ENCODE measurements at regions not wholly inside any gene's neighbourhood (a gene's known extent, or its start where the extent isn't known, plus 50 kb on each side); places are given as distances from the start of the nearest gene placed in this dataset.

DNA sequence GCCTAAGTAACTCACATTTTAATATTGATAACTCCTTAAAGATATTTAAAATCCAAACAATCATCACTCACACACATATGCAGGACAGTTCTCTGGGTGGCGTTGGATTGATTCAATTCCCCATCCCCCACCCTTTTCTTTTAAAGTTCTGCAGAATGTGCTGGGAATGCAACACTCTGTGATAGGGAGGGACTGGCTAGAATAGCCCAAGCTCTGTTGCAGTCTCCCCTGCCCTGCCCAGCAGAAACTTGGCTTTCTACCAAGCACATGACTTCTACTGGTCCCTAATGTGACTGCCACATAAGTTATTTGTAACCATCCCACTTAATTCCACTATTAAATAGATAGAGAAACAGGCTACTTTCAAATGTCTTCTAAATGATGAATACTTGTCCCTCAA, 55.2 kb downstream of the TWIST1 start:
- DNase-seq (ENCODE audit: low read depth): no peak

- DNase-seq (ENCODE audit: low read depth): peak; percentile 53
Observed at GRCh38 chr7:19061331-19061730, 56.1 kb downstream of the TWIST1 start.

DNA sequence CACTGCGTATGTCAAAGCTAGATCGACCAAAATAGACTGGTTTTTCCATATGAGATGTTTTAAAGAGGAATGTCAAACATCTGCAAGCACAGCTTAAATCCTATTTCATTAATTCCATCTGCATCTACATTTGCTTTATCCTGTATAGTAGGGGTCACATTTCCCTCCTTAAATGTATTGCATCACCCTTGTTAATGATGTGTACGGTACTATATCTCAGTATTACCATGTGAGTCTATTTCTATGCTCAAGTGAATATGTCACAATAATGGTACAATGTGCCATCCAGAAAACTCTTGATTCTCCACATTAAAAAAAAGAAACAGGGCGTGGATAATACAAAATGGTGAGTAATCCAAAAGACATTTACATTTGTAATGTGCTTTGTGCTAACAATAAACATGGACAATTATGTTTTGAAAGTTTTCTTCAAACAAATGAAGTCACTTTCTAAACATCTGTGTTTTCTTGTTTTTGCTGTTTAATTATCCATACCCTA, 56.6 kb downstream of the TWIST1 start:
- DNase-seq (ENCODE audit: low read depth): peak; percentile 85

- no peak for DNase-seq (ENCODE audit: low read depth)
Observed at GRCh38 chr7:19056305-19056704, 61.1 kb downstream of the TWIST1 start.

Measured in fibroblast of the conjunctiva (primary cell).